ENCODE measurements at regions not wholly inside any gene's neighbourhood (a gene's known extent, or its start where the extent isn't known, plus 50 kb on each side); places are given as distances from the start of the nearest gene placed in this dataset.

- DNase-seq (ENCODE audit: low spot score) = no peak
- no peak for TF ChIP-seq CTCF (IDR thresholded peaks at IDR 0.05; ENCODE audit: borderline replicate concordance, control extremely low read depth, extremely low read depth, insufficient read depth, missing control alignments)
- in situ Hi-C loops (cut with MboI; ENCODE audit: low sequenced_read_pairs, unreplicated experiment) = no loop called here
Observed at GRCh38 chr2:150572194-150572766, 84.8 kb upstream of the RND3 start.

- in situ Hi-C loops (cut with MboI; ENCODE audit: low sequenced_read_pairs, unreplicated experiment) = no loop called here
- TF ChIP-seq CTCF (IDR thresholded peaks at IDR 0.05; ENCODE audit: borderline replicate concordance, control extremely low read depth, extremely low read depth, insufficient read depth, missing control alignments) = no peak
- DNase-seq (ENCODE audit: low spot score) = no peak
Observed at GRCh38 chr2:150571121-150571520, 83.7 kb upstream of the RND3 start.

GRCh38 chr2:150570712-150571111, 83.2 kb upstream of the RND3 start:
- in situ Hi-C loops (cut with MboI; ENCODE audit: low sequenced_read_pairs, unreplicated experiment) = no loop called here
- no peak for TF ChIP-seq CTCF (IDR thresholded peaks at IDR 0.05; ENCODE audit: borderline replicate concordance, control extremely low read depth, extremely low read depth, insufficient read depth, missing control alignments)
- DNase-seq (ENCODE audit: low spot score) = no peak

- in situ Hi-C loops (cut with MboI; ENCODE audit: low sequenced_read_pairs, unreplicated experiment) = no loop called here
- DNase-seq (ENCODE audit: low spot score) = no peak
- TF ChIP-seq CTCF (IDR thresholded peaks at IDR 0.05; ENCODE audit: borderline replicate concordance, control extremely low read depth, extremely low read depth, insufficient read depth, missing control alignments) = no peak
Observed at GRCh38 chr2:150569761-150570160, 82.3 kb upstream of the RND3 start.

GRCh38 chr2:150567771-150568301, 80.4 kb upstream of the RND3 start:
- in situ Hi-C loops (cut with MboI; ENCODE audit: low sequenced_read_pairs, unreplicated experiment) = no loop called here
- DNase-seq (ENCODE audit: low spot score) = no peak
- no peak for TF ChIP-seq CTCF (IDR thresholded peaks at IDR 0.05; ENCODE audit: borderline replicate concordance, control extremely low read depth, extremely low read depth, insufficient read depth, missing control alignments)

- in situ Hi-C loops (cut with MboI; ENCODE audit: low sequenced_read_pairs, unreplicated experiment) = no loop called here
- DNase-seq (ENCODE audit: low spot score) = no peak
- no peak for TF ChIP-seq CTCF (IDR thresholded peaks at IDR 0.05; ENCODE audit: borderline replicate concordance, control extremely low read depth, extremely low read depth, insufficient read depth, missing control alignments)
Observed at GRCh38 chr2:150566289-150566688, 78.8 kb upstream of the RND3 start.

Data from GM13976 (cell line).